ENCODE measurements at regions not wholly inside any gene's neighbourhood (a gene's known extent, or its start where the extent isn't known, plus 50 kb on each side); places are given as distances from the start of the nearest gene placed in this dataset.
"Not testable (repeated sequence)": the region's sequence is repeated elsewhere in the genome, so short reads cannot be mapped to it uniquely, and the experiment has no call there.

DNA sequence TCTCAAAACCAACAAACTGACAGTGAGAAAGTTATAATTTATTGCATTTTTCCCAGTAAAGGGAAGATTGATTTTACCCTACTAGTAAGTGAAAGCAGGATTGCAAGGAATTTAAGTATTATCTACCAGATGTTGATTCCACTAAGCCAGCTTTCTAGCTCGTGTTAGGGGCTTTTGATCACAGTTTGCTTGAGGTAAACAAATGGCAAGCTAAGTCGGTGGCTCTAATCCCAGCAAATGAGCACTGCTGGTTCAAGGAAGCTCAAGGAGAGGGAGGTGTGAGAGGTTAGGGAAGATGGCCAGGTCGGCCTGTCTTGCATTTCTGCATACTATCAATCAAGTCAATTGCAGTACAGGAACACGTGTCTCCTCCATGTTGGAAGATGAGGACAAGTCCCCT lies 448.7 kb upstream of the POM121L12 start:
- no peak overlapping the region for H2BK15ac ChIP-seq (ENCODE audit: low read depth, poor library complexity, severe bottlenecking)
- H4K91ac ChIP-seq (ENCODE audit: low read length) = no peak overlapping the region
- H3K9me3 ChIP-seq (ENCODE audit: control insufficient read depth, low read length) = no peaks in the 10 kb centered on the region
- no peak overlapping the region for H3K9ac ChIP-seq (ENCODE audit: low read length)
- no peaks in the 10 kb centered on the region for H3K4me1 ChIP-seq (ENCODE audit: control insufficient read depth, insufficient read depth, low read depth, low read length)
- H2BK5ac ChIP-seq (ENCODE audit: low read depth, low read length, poor library complexity, severe bottlenecking) = no peak overlapping the region
- no peak overlapping the region for H3K4ac ChIP-seq (ENCODE audit: low read depth in 1 of 2, low read length in 2 of 2)
- no peak overlapping the region for H2AFZ ChIP-seq (ENCODE audit: low read depth, low read length)
- H3K18ac ChIP-seq (ENCODE audit: low read depth in 1 of 2, low read length in 2 of 2) = no peak overlapping the region
- no peaks in the 10 kb centered on the region for H3K36me3 ChIP-seq (ENCODE audit: control insufficient read depth in 1 of 2, insufficient read depth in 2 of 2, low read depth in 1 of 2, low read length in 2 of 2)
- no peaks in the 10 kb centered on the region for H3K79me1 ChIP-seq (replicated peaks; ENCODE audit: low read length, poor library complexity, severe bottlenecking)
- H3K14ac ChIP-seq (ENCODE audit: low read length in 2 of 2) = no peak overlapping the region
- no peak overlapping the region for H3K23ac ChIP-seq (ENCODE audit: low read length in 2 of 2)
- H3K27me3 ChIP-seq (ENCODE audit: control insufficient read depth in 1 of 2, insufficient read depth in 1 of 2, low read length in 2 of 2) = no peaks in the 10 kb centered on the region
- DNase-seq = no peak
- 13% methylated on average over 2 of the region's 4 CpGs for WGBS
- no peak overlapping the region for H4K8ac ChIP-seq (ENCODE audit: low read length)
- H2BK12ac ChIP-seq (ENCODE audit: low read length in 2 of 2) = no peak overlapping the region
- no peak overlapping the region for H3K4me2 ChIP-seq (ENCODE audit: low read length, poor library complexity, severe bottlenecking)
- H2AK5ac ChIP-seq (ENCODE audit: low read length, severe bottlenecking) = no peak overlapping the region
- H2BK120ac ChIP-seq (ENCODE audit: low read depth, low read length) = no peak overlapping the region
- no peak overlapping the region for H3K27ac ChIP-seq (ENCODE audit: low read length, poor library complexity, severe bottlenecking)
- no peak overlapping the region for H3K4me3 ChIP-seq (ENCODE audit: insufficient read depth in 1 of 2, low read depth in 1 of 2, low read length in 2 of 2)

DNA sequence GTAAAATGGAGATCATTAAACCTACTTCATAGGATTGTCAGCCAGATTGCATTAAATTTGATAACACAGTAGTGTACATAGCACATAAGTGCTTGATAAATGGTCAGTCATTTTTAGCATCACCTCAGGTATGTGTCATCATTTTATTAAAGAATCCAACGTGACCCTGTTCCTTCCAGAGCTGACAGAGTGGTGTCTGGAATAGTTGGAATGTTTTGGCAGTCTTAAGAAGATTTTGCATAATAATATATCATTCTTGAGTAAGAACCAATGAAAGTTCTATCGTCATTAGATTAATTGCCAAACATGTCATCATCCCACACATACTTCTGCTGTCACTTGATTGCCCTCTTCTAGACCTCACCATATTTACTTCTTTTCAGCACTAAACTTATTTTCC lies 451.4 kb upstream of the POM121L12 start:
- no peaks in the 10 kb centered on the region for H3K27me3 ChIP-seq (ENCODE audit: control insufficient read depth in 1 of 2, insufficient read depth in 1 of 2, low read length in 2 of 2)
- no peak overlapping the region for H4K8ac ChIP-seq (ENCODE audit: low read length)
- peaks cover 3% of the 10 kb centered on the region for H3K9me3 ChIP-seq (ENCODE audit: control insufficient read depth, low read length)
- 57% methylated on average over 1 of the region's 2 CpGs for WGBS
- H3K23ac ChIP-seq (ENCODE audit: low read length in 2 of 2) = no peak overlapping the region
- H3K14ac ChIP-seq (ENCODE audit: low read length in 2 of 2) = no peak overlapping the region
- H2BK120ac ChIP-seq (ENCODE audit: low read depth, low read length) = no peak overlapping the region
- no peak overlapping the region for H3K18ac ChIP-seq (ENCODE audit: low read depth in 1 of 2, low read length in 2 of 2)
- H2BK12ac ChIP-seq (ENCODE audit: low read length in 2 of 2) = no peak overlapping the region
- no peak overlapping the region for H2BK15ac ChIP-seq (ENCODE audit: low read depth, poor library complexity, severe bottlenecking)
- no peak overlapping the region for H3K4ac ChIP-seq (ENCODE audit: low read depth in 1 of 2, low read length in 2 of 2)
- no peak overlapping the region for H2AFZ ChIP-seq (ENCODE audit: low read depth, low read length)
- H3K4me2 ChIP-seq (ENCODE audit: low read length, poor library complexity, severe bottlenecking) = no peak overlapping the region
- no peak overlapping the region for H2BK5ac ChIP-seq (ENCODE audit: low read depth, low read length, poor library complexity, severe bottlenecking)
- no peaks in the 10 kb centered on the region for H3K4me1 ChIP-seq (ENCODE audit: control insufficient read depth, insufficient read depth, low read depth, low read length)
- no peak overlapping the region for H2AK5ac ChIP-seq (ENCODE audit: low read length, severe bottlenecking)
- H3K27ac ChIP-seq (ENCODE audit: low read length, poor library complexity, severe bottlenecking) = no peak overlapping the region
- H3K4me3 ChIP-seq (ENCODE audit: insufficient read depth in 1 of 2, low read depth in 1 of 2, low read length in 2 of 2) = no peak overlapping the region
- DNase-seq = peak; percentile 3
- H3K36me3 ChIP-seq (ENCODE audit: control insufficient read depth in 1 of 2, insufficient read depth in 2 of 2, low read depth in 1 of 2, low read length in 2 of 2) = no peaks in the 10 kb centered on the region
- no peaks in the 10 kb centered on the region for H3K79me1 ChIP-seq (replicated peaks; ENCODE audit: low read length, poor library complexity, severe bottlenecking)
- no peak overlapping the region for H3K9ac ChIP-seq (ENCODE audit: low read length)
- H4K91ac ChIP-seq (ENCODE audit: low read length) = no peak overlapping the region

DNA sequence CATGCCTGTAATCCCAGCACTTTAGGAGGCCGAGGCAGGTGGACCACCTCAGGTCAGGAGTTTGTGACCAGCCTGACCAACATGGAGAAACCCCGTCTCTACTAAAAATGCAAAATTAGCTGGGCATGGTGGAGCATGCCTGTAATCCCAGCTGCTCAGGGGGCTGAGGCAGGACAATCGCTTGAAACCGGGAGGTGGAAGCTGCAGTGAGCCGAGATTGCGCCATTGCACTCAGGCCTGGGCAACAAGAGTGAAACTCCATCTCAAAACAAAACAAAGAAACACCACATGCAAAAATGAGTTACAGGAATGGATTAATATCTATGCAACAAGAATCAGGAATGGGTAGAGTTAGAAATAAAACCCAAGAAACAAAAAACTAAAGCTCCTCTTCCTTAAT lies 462.3 kb upstream of the POM121L12 start:
- not testable (repeated sequence) for H3K18ac ChIP-seq (ENCODE audit: low read depth in 1 of 2, low read length in 2 of 2); H3K79me1 ChIP-seq (replicated peaks; ENCODE audit: low read length, poor library complexity, severe bottlenecking); H3K36me3 ChIP-seq (ENCODE audit: control insufficient read depth in 1 of 2, insufficient read depth in 2 of 2, low read depth in 1 of 2, low read length in 2 of 2); H3K9ac ChIP-seq (ENCODE audit: low read length); H3K4me3 ChIP-seq (ENCODE audit: insufficient read depth in 1 of 2, low read depth in 1 of 2, low read length in 2 of 2); H3K4ac ChIP-seq (ENCODE audit: low read depth in 1 of 2, low read length in 2 of 2); H2BK15ac ChIP-seq (ENCODE audit: low read depth, poor library complexity, severe bottlenecking); H4K8ac ChIP-seq (ENCODE audit: low read length); H4K91ac ChIP-seq (ENCODE audit: low read length); H3K4me1 ChIP-seq (ENCODE audit: control insufficient read depth, insufficient read depth, low read depth, low read length); H3K23ac ChIP-seq (ENCODE audit: low read length in 2 of 2); H2AK5ac ChIP-seq (ENCODE audit: low read length, severe bottlenecking); DNase-seq; H2BK5ac ChIP-seq (ENCODE audit: low read depth, low read length, poor library complexity, severe bottlenecking); H2AFZ ChIP-seq (ENCODE audit: low read depth, low read length); H3K27me3 ChIP-seq (ENCODE audit: control insufficient read depth in 1 of 2, insufficient read depth in 1 of 2, low read length in 2 of 2); H2BK12ac ChIP-seq (ENCODE audit: low read length in 2 of 2); H3K14ac ChIP-seq (ENCODE audit: low read length in 2 of 2); H3K9me3 ChIP-seq (ENCODE audit: control insufficient read depth, low read length); H2BK120ac ChIP-seq (ENCODE audit: low read depth, low read length); H3K27ac ChIP-seq (ENCODE audit: low read length, poor library complexity, severe bottlenecking); H3K4me2 ChIP-seq (ENCODE audit: low read length, poor library complexity, severe bottlenecking)
- 93% methylated on average over 4 of the region's 6 CpGs for WGBS

DNA sequence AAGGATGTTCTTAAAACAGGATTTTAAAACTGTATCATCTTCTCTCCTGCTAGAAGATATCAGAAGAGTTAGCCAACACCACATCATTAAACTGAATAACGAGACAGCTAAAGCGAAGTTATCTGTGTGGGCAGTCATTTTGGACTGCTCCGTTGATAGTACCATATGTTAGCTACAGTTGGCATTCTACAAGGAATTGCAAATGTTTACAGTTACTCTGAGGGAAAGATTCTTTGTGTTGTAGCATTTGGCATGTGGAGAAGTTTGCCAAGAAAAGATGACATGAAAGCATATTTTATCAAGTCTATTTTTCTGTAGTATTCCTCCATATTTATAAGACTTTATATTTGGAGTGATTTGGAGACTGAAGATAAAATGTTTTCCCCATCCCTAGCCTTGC lies 464.4 kb upstream of the POM121L12 start:
- Histone ChIP-seq H3K4ac (ENCODE audit: low read depth in 1 of 2, low read length in 2 of 2) (no peak overlapping the region), H3K4me1 (ENCODE audit: control insufficient read depth, insufficient read depth, low read depth, low read length) (no peaks in the 10 kb centered on the region), H3K4me3 (ENCODE audit: insufficient read depth in 1 of 2, low read depth in 1 of 2, low read length in 2 of 2) (no peak overlapping the region), H4K91ac (ENCODE audit: low read length) (no peak overlapping the region), H3K23ac (ENCODE audit: low read length in 2 of 2) (no peak overlapping the region), H3K9me3 (ENCODE audit: control insufficient read depth, low read length) (peaks cover 4% of the 10 kb centered on the region), H3K27ac (ENCODE audit: low read length, poor library complexity, severe bottlenecking) (no peak overlapping the region), H3K18ac (ENCODE audit: low read depth in 1 of 2, low read length in 2 of 2) (no peak overlapping the region), H2BK5ac (ENCODE audit: low read depth, low read length, poor library complexity, severe bottlenecking) (no peak overlapping the region), H3K27me3 (ENCODE audit: control insufficient read depth in 1 of 2, insufficient read depth in 1 of 2, low read length in 2 of 2) (no peaks in the 10 kb centered on the region), H3K9ac (ENCODE audit: low read length) (no peak overlapping the region), H4K8ac (ENCODE audit: low read length) (no peak overlapping the region), H2AK5ac (ENCODE audit: low read length, severe bottlenecking) (no peak overlapping the region), H2BK12ac (ENCODE audit: low read length in 2 of 2) (no peak overlapping the region), H3K4me2 (ENCODE audit: low read length, poor library complexity, severe bottlenecking) (no peak overlapping the region), H2BK120ac (ENCODE audit: low read depth, low read length) (no peak overlapping the region), H3K14ac (ENCODE audit: low read length in 2 of 2) (no peak overlapping the region), H3K36me3 (ENCODE audit: control insufficient read depth in 1 of 2, insufficient read depth in 2 of 2, low read depth in 1 of 2, low read length in 2 of 2) (no peaks in the 10 kb centered on the region), H2AFZ (ENCODE audit: low read depth, low read length) (no peak overlapping the region), H3K79me1 (replicated peaks; ENCODE audit: low read length, poor library complexity, severe bottlenecking) (no peaks in the 10 kb centered on the region), H2BK15ac (ENCODE audit: low read depth, poor library complexity, severe bottlenecking) (no peak overlapping the region)
- no peak for DNase-seq
- 92% methylated on average over 3 of the region's 3 CpGs for WGBS

Measured in mesenchymal stem cell (in vitro differentiated cells and primary cell).